NCI-H2107 treated with DMSO at 0.1 percent for 48 hours (cell line): ENCODE measurements at regions not wholly inside any gene's neighbourhood (a gene's known extent, or its start where the extent isn't known, plus 50 kb on each side); places are given as distances from the start of the nearest gene placed in this dataset.

Experiments
- DNase-seq: peaks from one replicate; lab custom pipeline; 2025; ENCODE audit not compliant: unreplicated experiment; lab: John Stamatoyannopoulos, UW

GRCh38 chr1:96641282-96641681 is 80.3 kb upstream of the PTBP2 start:
- DNase-seq, result no peak

- no peak for DNase-seq
These were observed 78.1 kb upstream of the PTBP2 start for GRCh38 chr1:96643519-96643918.

GRCh38 chr1:96649301-96649700 is 72.3 kb upstream of the PTBP2 start:
- DNase-seq, result no peak

GRCh38 chr1:96651517-96651916 is 70.1 kb upstream of the PTBP2 start:
- no peak for DNase-seq

GRCh38 chr1:96660051-96660450 is 61.5 kb upstream of the PTBP2 start:
- no peak for DNase-seq

- no peak for DNase-seq
These were observed 61.1 kb upstream of the PTBP2 start for GRCh38 chr1:96660503-96660902.
